HUES64 (cell line): ENCODE measurements at regions not wholly inside any gene's neighbourhood (a gene's known extent, or its start where the extent isn't known, plus 50 kb on each side); places are given as distances from the start of the nearest gene placed in this dataset.

Source experiments
- H3K27ac ChIP-seq: 2 replicates; pipeline ENCODE4 v1.7.0; 2013; ENCODE audit warnings: low read depth, low read length, inconsistent platforms
- H3K27me3 ChIP-seq: 2 replicates; pipeline ENCODE4 v1.6.1; 2013; ENCODE audit warnings: mild to moderate bottlenecking, low read length; ENCODE audit not compliant: insufficient read depth
- H3K36me3 ChIP-seq: 2 replicates; pipeline ENCODE4 v1.6.1; 2013; ENCODE audit warnings: mild to moderate bottlenecking, low read length; ENCODE audit not compliant: insufficient read depth
- H3K4me1 ChIP-seq: 2 replicates; pipeline ENCODE4 v1.6.1; 2013; ENCODE audit warnings: mild to moderate bottlenecking, low read length, moderate library complexity; ENCODE audit not compliant: insufficient read depth
- H3K4me3 ChIP-seq: 2 replicates; pipeline ENCODE4 v1.5.1; 2013; ENCODE audit warnings: mild to moderate bottlenecking, low read length, moderate library complexity
- H3K9ac ChIP-seq: 2 replicates; pipeline ENCODE4 v1.6.1; 2013; ENCODE audit warnings: mild to moderate bottlenecking, low read depth, low read length
- H3K9me3 ChIP-seq: 2 replicates; pipeline ENCODE4 v1.6.1; 2013; ENCODE audit warnings: low read depth, low read length; ENCODE audit not compliant: insufficient read depth
- WGBS: fragments of 150-250, 120-280 bp; methylation state at CpG from one replicate; pipeline ENCODE4 v1.1.7; 2013; ENCODE audit warnings: missing lambda C conversion rate; 5-methylcytosine and 5-hydroxymethylcytosine counted together

GRCh38 chr10:36114913-36115312 lies 472.8 kb upstream of the FZD8 start:
- H3K9ac ChIP-seq = no peak overlapping the region
- no peaks in the 10 kb centered on the region for H3K36me3 ChIP-seq
- no peak overlapping the region for H3K27ac ChIP-seq
- peaks cover 5% of the 10 kb centered on the region; the same call in 1 of the 2 replicates for H3K4me1 ChIP-seq
- H3K27me3 ChIP-seq = no peaks in the 10 kb centered on the region
- 79% methylated on average over 1 of the region's 1 CpG for WGBS
- no peak overlapping the region for H3K4me3 ChIP-seq
- H3K9me3 ChIP-seq = no peaks in the 10 kb centered on the region

GRCh38 chr10:36114141-36114540 lies 472.0 kb upstream of the FZD8 start:
- Histone ChIP-seq H3K9ac (no peak overlapping the region), H3K9me3 (no peaks in the 10 kb centered on the region), H3K4me1 (peaks cover 5% of the 10 kb centered on the region; the same call in 1 of the 2 replicates), H3K27ac (no peak overlapping the region), H3K4me3 (no peak overlapping the region), H3K36me3 (no peaks in the 10 kb centered on the region), H3K27me3 (no peaks in the 10 kb centered on the region)
- WGBS = 93% methylated on average over 1 of the region's 1 CpG

- H3K4me1 ChIP-seq = no peaks in the 10 kb centered on the region
- H3K27me3 ChIP-seq = no peaks in the 10 kb centered on the region
Observed at GRCh38 chr10:36111676-36112075, 469.6 kb upstream of the FZD8 start.

GRCh38 chr10:36110097-36110496 lies 468.0 kb upstream of the FZD8 start:
- no peak overlapping the region for H3K4me3 ChIP-seq
- H3K27ac ChIP-seq = no peak overlapping the region
- WGBS = 91% methylated on average over 1 of the region's 1 CpG
- no peaks in the 10 kb centered on the region for H3K4me1 ChIP-seq
- no peaks in the 10 kb centered on the region for H3K36me3 ChIP-seq
- H3K27me3 ChIP-seq = no peaks in the 10 kb centered on the region
- H3K9me3 ChIP-seq = no peaks in the 10 kb centered on the region
- H3K9ac ChIP-seq = no peak overlapping the region

More at GRCh38 chr10:36111676-36112075, 469.6 kb upstream of the FZD8 start:
- no peak overlapping the region for H3K27ac ChIP-seq
- H3K9me3 ChIP-seq = no peaks in the 10 kb centered on the region
- H3K4me3 ChIP-seq = no peak overlapping the region
- WGBS = 76% methylated on average over 2 of the region's 2 CpGs
- H3K36me3 ChIP-seq = no peaks in the 10 kb centered on the region
- no peak overlapping the region for H3K9ac ChIP-seq

- Histone ChIP-seq H3K27ac (no peak overlapping the region), H3K4me3 (no peak overlapping the region), H3K9me3 (no peaks in the 10 kb centered on the region), H3K4me1 (no peaks in the 10 kb centered on the region), H3K9ac (no peak overlapping the region), H3K36me3 (no peaks in the 10 kb centered on the region), H3K27me3 (no peaks in the 10 kb centered on the region)
- over 99% methylated on average over 3 of the region's 3 CpGs for WGBS
Observed at GRCh38 chr10:36109399-36110023, 467.4 kb upstream of the FZD8 start.

GRCh38 chr10:36097696-36098095 lies 455.6 kb upstream of the FZD8 start:
- WGBS = 96% methylated on average over 3 of the region's 3 CpGs
- no peaks in the 10 kb centered on the region for H3K27me3 ChIP-seq
- H3K27ac ChIP-seq = no peak overlapping the region
- no peaks in the 10 kb centered on the region for H3K9me3 ChIP-seq
- H3K4me1 ChIP-seq = no peaks in the 10 kb centered on the region
- no peak overlapping the region for H3K4me3 ChIP-seq
- H3K9ac ChIP-seq = no peak overlapping the region
- H3K36me3 ChIP-seq = no peaks in the 10 kb centered on the region

GRCh38 chr10:36096576-36096975 lies 454.5 kb upstream of the FZD8 start:
- 96% methylated on average over 2 of the region's 2 CpGs for WGBS
- Histone ChIP-seq H3K9ac (no peak overlapping the region), H3K27ac (no peak overlapping the region)

GRCh38 chr10:36094096-36094495 lies 452.0 kb upstream of the FZD8 start:
- H3K4me3 ChIP-seq = no peak overlapping the region
- 76% methylated on average over 8 of the region's 8 CpGs for WGBS

More at GRCh38 chr10:36096576-36096975, 454.5 kb upstream of the FZD8 start:
- no peak overlapping the region for H3K4me3 ChIP-seq
- H3K27me3 ChIP-seq = no peaks in the 10 kb centered on the region
- H3K4me1 ChIP-seq = no peaks in the 10 kb centered on the region
- H3K9me3 ChIP-seq = no peaks in the 10 kb centered on the region
- H3K36me3 ChIP-seq = no peaks in the 10 kb centered on the region

GRCh38 chr10:36092116-36092515 lies 450.0 kb upstream of the FZD8 start:
- 97% methylated on average over 7 of the region's 7 CpGs for WGBS
- Histone ChIP-seq H3K27me3 (no peaks in the 10 kb centered on the region), H3K4me1 (no peaks in the 10 kb centered on the region), H3K9ac (no peak overlapping the region), H3K36me3 (no peaks in the 10 kb centered on the region), H3K27ac (no peak overlapping the region), H3K9me3 (no peaks in the 10 kb centered on the region), H3K4me3 (no peak overlapping the region)

More at GRCh38 chr10:36094096-36094495, 452.0 kb upstream of the FZD8 start:
- Histone ChIP-seq H3K27me3 (no peaks in the 10 kb centered on the region), H3K9ac (no peak overlapping the region), H3K36me3 (no peaks in the 10 kb centered on the region), H3K27ac (no peak overlapping the region), H3K4me1 (no peaks in the 10 kb centered on the region), H3K9me3 (no peaks in the 10 kb centered on the region)

- no peak overlapping the region for H3K27ac ChIP-seq
- H3K9me3 ChIP-seq = no peaks in the 10 kb centered on the region
- H3K9ac ChIP-seq = no peak overlapping the region
- H3K4me3 ChIP-seq = no peak overlapping the region
- no peaks in the 10 kb centered on the region for H3K27me3 ChIP-seq
- WGBS = 97% methylated on average over 3 of the region's 3 CpGs
- no peaks in the 10 kb centered on the region for H3K36me3 ChIP-seq
- H3K4me1 ChIP-seq = no peaks in the 10 kb centered on the region
Observed at GRCh38 chr10:36091007-36091406, 448.9 kb upstream of the FZD8 start.

GRCh38 chr10:36089790-36090440 lies 447.8 kb upstream of the FZD8 start:
- Histone ChIP-seq H3K27me3 (no peaks in the 10 kb centered on the region), H3K27ac (no peak overlapping the region), H3K9ac (no peak overlapping the region), H3K4me1 (no peaks in the 10 kb centered on the region), H3K4me3 (no peak overlapping the region), H3K36me3 (no peaks in the 10 kb centered on the region), H3K9me3 (no peaks in the 10 kb centered on the region)
- WGBS = 87% methylated on average over 2 of the region's 2 CpGs
